GM12864 (cell line): ENCODE measurements at regions not wholly inside any gene's neighbourhood (a gene's known extent, or its start where the extent isn't known, plus 50 kb on each side); places are given as distances from the start of the nearest gene placed in this dataset.
"Not testable (repeated sequence)": the region's sequence is repeated elsewhere in the genome, so short reads cannot be mapped to it uniquely, and the experiment has no call there.

Experiments
- DNase-seq: peaks from one replicate; pipeline ENCODE4 v3.0.0-alpha.2; 2011; ENCODE audit warnings: low read depth
- H3K4me3 ChIP-seq: 2 replicates; pipeline ENCODE4 v1.5.1; 2011; ENCODE audit warnings: mild to moderate bottlenecking, low read depth, low read length, control low read depth
- CTCF ChIP-seq: IDR thresholded peaks from 2 replicates; pipeline ENCODE4 v1.5.1; 2011; ENCODE audit warnings: low read depth, mild to moderate bottlenecking, moderate library complexity, low read length, control low read depth, inconsistent platforms; ENCODE audit errors: missing control alignments

DNA sequence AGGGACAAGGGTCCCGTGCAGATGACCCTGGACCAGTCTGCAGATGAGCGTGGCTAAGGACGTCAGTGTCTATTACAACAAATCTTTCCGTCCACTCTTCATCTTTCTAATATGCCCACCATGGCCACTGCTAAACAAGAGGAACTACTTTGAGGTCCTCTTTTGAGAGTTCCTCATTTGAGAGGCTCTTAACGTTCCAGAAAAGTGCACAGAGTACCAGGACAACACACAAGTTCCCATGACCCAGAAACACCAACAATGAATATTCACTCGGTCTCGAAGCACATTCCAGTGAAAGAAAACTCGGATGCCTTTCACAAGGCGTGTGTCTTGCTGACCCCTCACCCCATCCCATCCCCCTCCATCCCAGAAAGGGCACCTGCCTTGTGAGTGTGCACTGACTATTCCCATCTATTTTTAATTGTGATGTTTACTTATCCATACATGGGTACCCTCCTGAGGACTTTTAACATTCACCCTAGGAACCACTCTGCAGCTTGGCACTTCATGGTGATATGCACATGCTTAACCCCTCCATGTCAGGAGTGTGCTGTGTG is 157.0 kb downstream of the SHANK2 start:
- no peak for DNase-seq
- TF ChIP-seq CTCF: no peak

GRCh38 chr11:71094296-71095077 is 157.9 kb downstream of the SHANK2 start:
- no peak overlapping the region for H3K4me3 ChIP-seq
- no peak for DNase-seq
- no peak for TF ChIP-seq CTCF

More for the DNA sequence above, 157.0 kb downstream of the SHANK2 start:
- H3K4me3 ChIP-seq: no peak overlapping the region

DNA sequence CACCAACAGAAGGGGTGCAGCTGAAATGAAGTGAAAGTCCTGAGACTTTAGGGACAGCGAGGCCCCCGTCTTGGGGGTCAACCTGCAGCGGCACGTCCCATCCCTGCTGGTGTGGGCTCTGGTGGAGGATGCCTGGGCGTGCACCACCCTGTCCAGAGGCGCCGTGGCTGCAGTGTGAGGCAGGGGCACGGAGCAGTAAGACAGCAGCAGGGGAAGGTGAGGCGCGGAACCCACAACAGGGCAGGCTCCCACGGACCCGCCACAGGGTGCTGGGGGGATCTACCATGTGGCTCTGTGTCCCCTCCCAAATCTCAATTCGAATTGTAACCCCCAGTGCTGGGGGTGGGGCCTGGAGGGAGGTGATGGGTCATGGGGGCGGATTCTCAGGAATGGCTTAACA is 158.6 kb downstream of the SHANK2 start:
- DNase-seq: no peak
- H3K4me3 ChIP-seq: no peak overlapping the region
- TF ChIP-seq CTCF: no peak

- no peak overlapping the region for H3K4me3 ChIP-seq
- no peak for DNase-seq
- no peak for TF ChIP-seq CTCF
Observed at GRCh38 chr11:71091506-71092265, 160.7 kb downstream of the SHANK2 start.

GRCh38 chr11:71089571-71089970 is 162.8 kb downstream of the SHANK2 start:
- TF ChIP-seq CTCF: no peak
- DNase-seq: no peak
- H3K4me3 ChIP-seq: no peak overlapping the region

- H3K4me3 ChIP-seq, DNase-seq: not testable (repeated sequence)
Observed at GRCh38 chr11:71088314-71089215, 163.8 kb downstream of the SHANK2 start.
